HepG2 (cell line): ENCODE measurements at regions not wholly inside any gene's neighbourhood (a gene's known extent, or its start where the extent isn't known, plus 50 kb on each side); places are given as distances from the start of the nearest gene placed in this dataset.

Experiments used
- ATAC-seq: fragments of 200-7000 bp; cut with Tn5 transposase; 3 replicates; pipeline ENCODE4 v1.9.1; 2020; ENCODE audit warnings: mild to moderate bottlenecking, moderate library complexity
- BruUV-seq: library from RNA; stranded (reverse); fragments of 400-500 nt; replicated peaks from 2 replicates; lab custom pipeline; 2021; lab: Mats Ljungman, UMichigan
- CTCF ChIA-PET: fragments of 300-600 bp; formaldehyde crosslinking; extraction: SDS; loops from one replicate; lab custom pipeline; 2021; ENCODE audit warnings: low total read pairs, inconsistent platforms, low intra/inter-chr PET ratio; lab: Yijun Ruan, JAX
- POLR2A ChIA-PET: fragments of 350-600 bp; sonication (Branson Sonifier 250); formaldehyde crosslinking; loops from one replicate; lab custom pipeline; 2020; ENCODE audit warnings: antibody characterized with exemption, inconsistent platforms; lab: Yijun Ruan, JAX
- DNase-seq: peaks from one replicate; pipeline ENCODE4 v3.0.0-alpha.2; 2015; ENCODE audit warnings: low spot score
- FAIRE-seq: peaks from 3 replicates; lab custom pipeline; 2011; peaks lifted over from hg19 to GRCh38; lab: Jason Lieb, UNC
- H2AFZ ChIP-seq: one replicate; pipeline ENCODE4 v1.6.1; 2011; ENCODE audit warnings: low read length, inconsistent platforms
- H3K27ac ChIP-seq: fragments of 300-600 bp; 3 replicates; pipeline ENCODE4 v1.8.0; 2011; ENCODE audit warnings: mixed run types, mild to moderate bottlenecking, mixed read lengths, low read length, inconsistent platforms; ENCODE audit not compliant: insufficient read depth; ENCODE audit errors: extremely low read length
- H3K27me3 ChIP-seq, 2 experiments: fragments of 200-600 bp in 1 of 2; 2 replicates in 1 of 2; 3 replicates in 1 of 2; pipeline versions ENCODE4 v1.6.0 to v1.8.0; 2011; ENCODE audit warnings: low read length in 2 of 2, mild to moderate bottlenecking in 2 of 2, moderate library complexity in 2 of 2, inconsistent platforms in 1 of 2; ENCODE audit not compliant: insufficient read depth in 2 of 2, control insufficient read depth in 1 of 2
- H3K36me3 ChIP-seq, 2 experiments: fragments of 200-600 bp in 1 of 2; replicated peaks in 1 of 2; 2 replicates in 1 of 2; 3 replicates in 1 of 2; pipeline versions ENCODE4 v1.5.1 to v1.8.0; 2011; ENCODE audit warnings: low read length in 2 of 2, inconsistent platforms in 1 of 2; ENCODE audit not compliant: insufficient read depth in 2 of 2, control insufficient read depth in 1 of 2
- H3K4me1 ChIP-seq: 2 replicates; pipeline ENCODE4 v1.5.1; 2012; ENCODE audit warnings: low read length, inconsistent platforms; ENCODE audit not compliant: insufficient read depth
- H3K4me2 ChIP-seq: 2 replicates; pipeline ENCODE4 v1.6.0; 2011; ENCODE audit warnings: low read depth, low read length, inconsistent platforms
- H3K4me3 ChIP-seq, 3 experiments: fragments of 200-600 bp in 1 of 3; sonication (generic), shearing (Covaris generic) in 1 of 3; replicated peaks in 1 of 3; 2 replicates each; pipeline ENCODE4 v1.5.1; 2011 to 2016; ENCODE audit warnings: low read length in 3 of 3, inconsistent platforms in 2 of 3, low read depth in 2 of 3, mild to moderate bottlenecking in 2 of 3, control low read depth in 1 of 3, mixed read lengths in 1 of 3; ENCODE audit not compliant: insufficient read depth in 1 of 3
- H3K79me2 ChIP-seq: one replicate; pipeline ENCODE4 v1.6.1; 2011; ENCODE audit warnings: low read length, inconsistent platforms; ENCODE audit not compliant: insufficient read depth
- H3K9ac ChIP-seq: 2 replicates; pipeline ENCODE4 v1.6.0; 2011; ENCODE audit warnings: mild to moderate bottlenecking, low read depth, low read length, inconsistent platforms; ENCODE audit not compliant: insufficient read depth
- H3K9me3 ChIP-seq: 2 replicates; pipeline ENCODE4 v1.5.1; 2012; ENCODE audit warnings: mild to moderate bottlenecking, low read length
- H4K20me1 ChIP-seq: 2 replicates; pipeline ENCODE4 v1.6.0; 2011; ENCODE audit warnings: inconsistent platforms, mild to moderate bottlenecking, low read length, moderate library complexity; ENCODE audit not compliant: insufficient read depth
- GLI4 ChIP-seq: sonication (generic); formaldehyde crosslinking; IDR thresholded peaks from 2 replicates; pipeline ENCODE4 v1.5.1; 2020; ENCODE audit warnings: missing genetic modification reagents, mild to moderate bottlenecking, moderate library complexity, borderline replicate concordance
- MZF1 ChIP-seq: sonication (generic); formaldehyde crosslinking; IDR thresholded peaks from 2 replicates; pipeline ENCODE4 v1.8.1; 2023; ENCODE audit warnings: mild to moderate bottlenecking, missing genetic modification reagents, borderline replicate concordance
- ZZZ3 ChIP-seq: sonication (generic); formaldehyde crosslinking; IDR thresholded peaks from 2 replicates; pipeline ENCODE4 v1.4.0; 2020; ENCODE audit warnings: missing genetic modification reagents, mild to moderate bottlenecking, borderline replicate concordance
- WGBS: methylation state at CpG from one replicate; pipeline ENCODE4 v1.1.6; 2017; ENCODE audit warnings: low lambda C conversion rate; 5-methylcytosine and 5-hydroxymethylcytosine counted together
- in situ Hi-C: cut with HindIII; loops from 2 replicates; pipeline ENCODE4 v1.10.0; 2017; ENCODE audit warnings: low pct_unique_long_range_greater_than_20kb; ENCODE audit not compliant: extremely low pct_ligation_motif_present
- intact Hi-C: fragments of 100-400 bp; cut with micrococcal nuclease; formaldehyde crosslinking; loops from one replicate; pipeline ENCODE4 v1.10.0; 2022; ENCODE audit not compliant: unreplicated experiment
- TF ChIP-seq, protein P1 (sequence below): sonication (generic); formaldehyde crosslinking; IDR thresholded peaks from 2 replicates; pipeline ENCODE4 v1.4.0; 2020; ENCODE audit warnings: missing genetic modification reagents, mild to moderate bottlenecking, borderline replicate concordance

DNA sequence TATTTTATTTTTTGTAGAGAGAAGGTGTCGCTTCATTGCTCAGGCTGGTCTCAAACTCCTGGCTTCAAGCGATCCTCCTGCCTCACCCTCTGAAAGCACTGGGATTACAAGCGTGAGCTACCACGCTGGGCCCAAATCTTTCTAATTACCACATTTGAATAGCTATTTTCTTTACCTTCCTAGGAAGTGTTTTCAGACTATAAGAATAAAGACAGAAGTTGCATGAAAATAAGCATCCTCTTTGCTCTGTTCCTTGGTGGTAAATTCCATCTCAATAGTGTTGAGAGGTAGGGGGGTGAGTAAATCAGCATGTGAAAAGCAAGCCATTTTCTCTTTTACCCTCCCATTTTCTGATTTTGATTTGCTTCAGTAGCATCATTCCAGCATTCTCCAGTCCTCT is 122.4 kb downstream of the LARP7 start:
- Histone ChIP-seq H3K9me3 (no peaks in the 10 kb centered on the region), H3K4me1 (no peaks in the 10 kb centered on the region), H3K36me3 (no peaks in the 10 kb centered on the region), H3K27ac (no peak overlapping the region), H3K79me2 (no peaks in the 10 kb centered on the region), H3K9ac (no peak overlapping the region), H4K20me1 (no peaks in the 10 kb centered on the region), H3K27me3 (no peaks in the 10 kb centered on the region), H3K4me2 (no peak overlapping the region), H3K4me3 (no peak overlapping the region), H2AFZ (no peak overlapping the region)
- 58% methylated on average over 4 of the region's 4 CpGs for WGBS
- intact Hi-C loops (no loop called here), in situ Hi-C loops (loop anchor here (25.0 kb wide), 1 partner anchor 422 kb away; no protein-coding TSS in a partner anchor)
- no peak for ATAC-seq
- no peak for TF ChIP-seq ZZZ3 (CRISPR knock-in tag)
- TF ChIP-seq, protein P1, sequence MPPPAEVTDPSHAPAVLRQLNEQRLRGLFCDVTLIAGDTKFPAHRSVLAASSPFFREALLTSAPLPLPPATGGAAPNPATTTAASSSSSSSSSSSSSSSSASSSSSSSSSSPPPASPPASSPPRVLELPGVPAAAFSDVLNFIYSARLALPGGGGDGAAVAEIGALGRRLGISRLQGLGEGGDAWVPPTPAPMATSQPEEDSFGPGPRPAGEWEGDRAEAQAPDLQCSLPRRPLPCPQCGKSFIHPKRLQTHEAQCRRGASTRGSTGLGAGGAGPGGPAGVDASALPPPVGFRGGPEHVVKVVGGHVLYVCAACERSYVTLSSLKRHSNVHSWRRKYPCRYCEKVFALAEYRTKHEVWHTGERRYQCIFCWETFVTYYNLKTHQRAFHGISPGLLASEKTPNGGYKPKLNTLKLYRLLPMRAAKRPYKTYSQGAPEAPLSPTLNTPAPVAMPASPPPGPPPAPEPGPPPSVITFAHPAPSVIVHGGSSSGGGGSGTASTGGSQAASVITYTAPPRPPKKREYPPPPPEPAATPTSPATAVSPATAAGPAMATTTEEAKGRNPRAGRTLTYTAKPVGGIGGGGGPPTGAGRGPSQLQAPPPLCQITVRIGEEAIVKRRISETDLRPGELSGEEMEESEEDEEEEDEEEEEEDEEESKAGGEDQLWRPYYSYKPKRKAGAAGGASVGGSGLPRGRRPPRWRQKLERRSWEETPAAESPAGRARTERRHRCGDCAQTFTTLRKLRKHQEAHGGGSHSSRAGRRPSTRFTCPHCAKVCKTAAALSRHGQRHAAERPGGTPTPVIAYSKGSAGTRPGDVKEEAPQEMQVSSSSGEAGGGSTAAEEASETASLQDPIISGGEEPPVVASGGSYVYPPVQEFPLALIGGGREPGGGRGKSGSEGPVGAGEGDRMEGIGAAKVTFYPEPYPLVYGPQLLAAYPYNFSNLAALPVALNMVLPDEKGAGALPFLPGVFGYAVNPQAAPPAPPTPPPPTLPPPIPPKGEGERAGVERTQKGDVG (CRISPR knock-in tag), result no peak
- no peak for TF ChIP-seq MZF1 (CRISPR knock-in tag)
- TF ChIP-seq GLI4 (CRISPR knock-in tag), result no peak
- ChIA-PET POLR2A (no interaction called here), CTCF (no interaction called here)
- FAIRE-seq, result no peak
- BruUV-seq, result no TSS peak
- no peak for DNase-seq
